Activated naive CD8-positive, alpha-beta T cell treated with anti-CD3 and anti-CD28 coated beads for 36 hours (primary cell): ENCODE measurements at regions not wholly inside any gene's neighbourhood (a gene's known extent, or its start where the extent isn't known, plus 50 kb on each side); places are given as distances from the start of the nearest gene placed in this dataset.
A peak's percentile ranks its signal among the peaks of the same experiment; 100 is the strongest.
"Not testable (repeated sequence)": the region's sequence is repeated elsewhere in the genome, so short reads cannot be mapped to it uniquely, and the experiment has no call there.

Experiments used
- DNase-seq: peaks from one replicate; pipeline ENCODE4 v3.0.0; 2021
- H3K27ac Mint-ChIP-seq: one replicate; pipeline ENCODE4 v1.8.0; 2022; ENCODE audit warnings: mild to moderate bottlenecking, moderate library complexity, mixed read lengths
- H3K27me3 Mint-ChIP-seq: one replicate; pipeline ENCODE4 v1.8.0; 2022; ENCODE audit warnings: mild to moderate bottlenecking, mixed read lengths
- H3K36me3 Mint-ChIP-seq: one replicate; pipeline ENCODE4 v1.8.0; 2021; ENCODE audit warnings: mild to moderate bottlenecking, mixed read lengths
- H3K4me1 Mint-ChIP-seq: one replicate; pipeline ENCODE4 v1.8.0; 2021; ENCODE audit warnings: mixed read lengths
- H3K4me3 Mint-ChIP-seq: one replicate; pipeline ENCODE4 v1.8.0; 2022; ENCODE audit warnings: mild to moderate bottlenecking, moderate library complexity, mixed read lengths
- H3K9me3 Mint-ChIP-seq: one replicate; pipeline ENCODE4 v1.8.0; 2022; ENCODE audit warnings: mixed read lengths

DNA sequence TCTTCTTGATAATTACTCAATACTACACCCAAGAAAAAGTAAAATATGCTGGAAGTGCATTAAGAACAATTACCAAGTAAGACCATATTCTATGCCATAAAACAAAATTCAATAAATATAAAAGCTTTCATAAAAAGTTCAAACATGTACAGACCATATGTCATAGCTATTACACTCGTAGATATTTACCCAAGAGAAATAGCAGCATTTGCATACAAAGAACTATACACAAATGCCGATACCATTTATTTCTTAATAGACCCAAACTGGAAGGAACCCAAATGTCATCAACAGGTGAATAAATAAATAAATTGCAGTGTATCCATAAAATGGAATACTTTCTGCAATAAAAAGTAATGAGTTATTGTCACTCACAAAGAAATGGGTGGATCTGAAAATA lies 78.3 kb upstream of the SLC16A7 start:
- Mint-ChIP-seq H3K36me3 (no peaks in the 10 kb centered on the region), H3K27ac (no peak overlapping the region), H3K27me3 (no peaks in the 10 kb centered on the region), H3K4me1 (peaks cover 6% of the 10 kb centered on the region), H3K9me3 (no peaks in the 10 kb centered on the region), H3K4me3 (no peak overlapping the region)
- DNase-seq: no peak

DNA sequence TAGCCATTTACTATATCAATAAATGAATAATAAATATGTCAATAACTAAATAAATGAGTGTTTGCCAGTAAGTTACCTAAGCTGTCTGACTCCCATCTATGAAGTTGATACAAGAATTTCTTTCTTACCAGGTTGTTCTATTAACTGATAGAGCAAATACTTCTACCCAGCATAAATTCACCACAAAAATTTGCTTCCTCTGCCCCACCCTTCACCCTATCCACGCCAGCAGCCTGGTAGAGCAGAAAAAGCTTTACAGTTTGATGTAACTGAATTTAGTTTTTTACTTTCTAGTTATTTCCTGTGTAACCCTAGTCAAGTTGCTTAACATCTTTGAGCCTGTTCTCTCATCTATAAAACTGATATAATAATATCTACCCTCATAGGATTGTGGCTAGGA lies 94.9 kb upstream of the SLC16A7 start:
- Mint-ChIP-seq H3K36me3 (no peaks in the 10 kb centered on the region), H3K4me3 (no peak overlapping the region), H3K27ac (no peak overlapping the region), H3K9me3 (peaks cover 2% of the 10 kb centered on the region), H3K27me3 (no peaks in the 10 kb centered on the region), H3K4me1 (peaks cover 20% of the 10 kb centered on the region)
- no peak for DNase-seq

- H3K36me3 Mint-ChIP-seq: no peaks in the 10 kb centered on the region
- H3K27me3 Mint-ChIP-seq: no peaks in the 10 kb centered on the region
- H3K4me3 Mint-ChIP-seq: no peak overlapping the region
- DNase-seq: no peak
- H3K27ac Mint-ChIP-seq: no peak overlapping the region
- H3K4me1 Mint-ChIP-seq: peaks cover 20% of the 10 kb centered on the region
- peaks cover 2% of the 10 kb centered on the region for H3K9me3 Mint-ChIP-seq
These were observed 95.5 kb upstream of the SLC16A7 start for GRCh38 chr12:59500335-59500734.

DNA sequence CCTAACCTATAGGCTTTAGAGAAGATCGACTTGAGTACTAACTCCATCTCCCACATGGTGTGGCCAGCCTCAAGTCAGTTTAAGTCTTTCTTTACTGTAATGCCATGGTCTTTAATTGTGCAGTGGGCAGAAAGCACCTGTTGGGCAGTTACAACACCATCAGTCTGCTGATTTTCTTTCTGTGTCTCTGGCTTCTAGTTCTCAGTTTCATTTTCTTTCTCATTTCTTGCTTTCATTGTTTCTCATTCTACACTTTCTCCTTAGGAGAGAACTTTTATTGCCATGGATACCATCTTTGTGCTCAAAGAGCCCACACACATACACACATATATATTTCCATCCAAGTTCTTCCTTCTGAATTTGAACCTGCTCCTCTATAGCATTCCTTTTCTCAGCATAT lies 96.1 kb upstream of the SLC16A7 start:
- no peak for DNase-seq
- Mint-ChIP-seq H3K27me3 (no peaks in the 10 kb centered on the region), H3K36me3 (no peaks in the 10 kb centered on the region), H3K9me3 (peaks cover 2% of the 10 kb centered on the region), H3K4me1 (peaks cover 20% of the 10 kb centered on the region), H3K27ac (no peak overlapping the region), H3K4me3 (no peak overlapping the region)

DNA sequence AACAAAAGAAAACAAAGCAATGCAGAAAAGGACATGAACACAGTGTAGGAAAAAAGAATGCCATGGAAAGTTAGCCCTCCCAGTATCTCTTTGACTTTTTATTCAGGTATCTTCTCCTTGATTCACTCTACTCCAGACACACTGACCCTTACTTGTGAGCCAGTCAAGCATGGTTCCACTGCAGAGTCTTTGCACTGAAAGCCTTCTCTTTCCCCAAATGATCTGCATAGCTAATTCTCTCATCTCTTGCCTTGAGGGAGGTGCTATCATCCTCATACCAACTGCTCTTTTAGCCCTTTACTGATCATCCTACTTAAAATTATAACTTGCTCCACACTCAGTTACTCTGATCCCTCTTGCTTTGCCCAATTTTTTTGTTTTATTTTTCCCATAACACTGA lies 101.2 kb upstream of the SLC16A7 start:
- H3K27ac Mint-ChIP-seq: no peak overlapping the region
- H3K4me1 Mint-ChIP-seq: peaks cover 3% of the 10 kb centered on the region
- H3K36me3 Mint-ChIP-seq: no peaks in the 10 kb centered on the region
- no peaks in the 10 kb centered on the region for H3K27me3 Mint-ChIP-seq
- H3K9me3 Mint-ChIP-seq: peaks cover 2% of the 10 kb centered on the region
- H3K4me3 Mint-ChIP-seq: no peak overlapping the region
- no peak for DNase-seq

DNA sequence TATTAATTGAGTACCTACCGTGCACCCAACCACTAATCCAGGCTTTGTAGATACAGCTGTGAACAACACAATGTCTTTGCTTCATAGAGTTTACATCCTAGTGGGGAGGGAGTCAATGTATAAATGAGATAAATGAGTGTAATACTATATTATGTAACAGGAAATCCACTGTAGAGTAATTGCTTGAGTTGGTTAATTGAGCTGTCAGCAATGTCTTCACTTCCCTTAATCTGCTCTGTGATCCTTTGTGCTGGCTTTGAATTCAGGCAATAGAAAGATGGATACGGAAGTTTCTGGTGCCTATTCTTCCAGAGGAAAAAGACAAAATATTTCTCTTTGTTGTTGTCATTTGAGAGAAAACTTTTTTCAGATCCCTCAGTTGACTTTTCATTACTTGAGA lies 104.0 kb upstream of the SLC16A7 start:
- H3K9me3 Mint-ChIP-seq: no peaks in the 10 kb centered on the region
- H3K27me3 Mint-ChIP-seq: no peaks in the 10 kb centered on the region
- DNase-seq: no peak

DNA sequence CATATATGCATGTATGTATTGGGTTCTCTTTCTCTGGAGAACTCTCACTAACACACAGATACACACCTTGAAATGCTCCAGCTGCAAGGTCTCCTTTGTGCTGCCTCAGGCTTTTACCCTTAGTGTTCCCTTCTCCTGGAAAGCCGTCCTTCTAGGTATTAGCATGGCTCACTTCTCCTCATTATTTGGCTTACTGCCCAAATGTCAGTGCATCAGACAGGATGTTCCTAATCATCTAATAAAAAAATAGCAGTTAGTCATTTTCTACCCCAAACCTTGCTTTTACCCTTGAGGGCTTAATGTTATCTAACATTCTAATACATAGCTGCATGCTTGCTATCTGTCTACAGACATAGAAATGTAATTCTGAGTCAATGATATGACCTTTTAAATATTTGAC lies 109.0 kb upstream of the SLC16A7 start:
- Mint-ChIP-seq H3K4me3 (no peak overlapping the region), H3K4me1 (no peaks in the 10 kb centered on the region), H3K27ac (no peak overlapping the region), H3K36me3 (no peaks in the 10 kb centered on the region), H3K9me3 (peaks cover 4% of the 10 kb centered on the region), H3K27me3 (no peaks in the 10 kb centered on the region)
- no peak for DNase-seq

More for the DNA sequence above, 104.0 kb upstream of the SLC16A7 start:
- no peaks in the 10 kb centered on the region for H3K4me1 Mint-ChIP-seq
- no peaks in the 10 kb centered on the region for H3K36me3 Mint-ChIP-seq
- H3K4me3 Mint-ChIP-seq: no peak overlapping the region
- no peak overlapping the region for H3K27ac Mint-ChIP-seq

GRCh38 chr12:59484575-59484974 lies 111.3 kb upstream of the SLC16A7 start:
- DNase-seq: no peak
- Mint-ChIP-seq H3K4me3 (no peak overlapping the region), H3K36me3 (no peaks in the 10 kb centered on the region), H3K9me3 (peaks cover 5% of the 10 kb centered on the region), H3K27ac (no peak overlapping the region), H3K4me1 (no peaks in the 10 kb centered on the region), H3K27me3 (no peaks in the 10 kb centered on the region)

- not testable (repeated sequence) for H3K4me1 Mint-ChIP-seq, DNase-seq, H3K27ac Mint-ChIP-seq, H3K4me3 Mint-ChIP-seq, H3K27me3 Mint-ChIP-seq, H3K36me3 Mint-ChIP-seq
- peaks cover 10% of the 10 kb centered on the region for H3K9me3 Mint-ChIP-seq
These were observed 121.6 kb upstream of the SLC16A7 start for GRCh38 chr12:59474236-59474635.

GRCh38 chr12:59472273-59472672 lies 123.6 kb upstream of the SLC16A7 start:
- peak; percentile 1 for DNase-seq
- H3K36me3 Mint-ChIP-seq: no peaks in the 10 kb centered on the region
- peaks cover 4% of the 10 kb centered on the region for H3K4me1 Mint-ChIP-seq
- H3K27me3 Mint-ChIP-seq: no peaks in the 10 kb centered on the region
- peaks cover 10% of the 10 kb centered on the region for H3K9me3 Mint-ChIP-seq
- H3K4me3 Mint-ChIP-seq: no peak overlapping the region
- no peak overlapping the region for H3K27ac Mint-ChIP-seq

- no peaks in the 10 kb centered on the region for H3K36me3 Mint-ChIP-seq
- no peak overlapping the region for H3K27ac Mint-ChIP-seq
- no peak for DNase-seq
- no peak overlapping the region for H3K4me3 Mint-ChIP-seq
- H3K9me3 Mint-ChIP-seq: no peaks in the 10 kb centered on the region
- no peaks in the 10 kb centered on the region for H3K27me3 Mint-ChIP-seq
- no peaks in the 10 kb centered on the region for H3K4me1 Mint-ChIP-seq
These were observed 135.7 kb upstream of the SLC16A7 start for GRCh38 chr12:59459966-59460660.

GRCh38 chr12:59453475-59453874 lies 142.4 kb upstream of the SLC16A7 start:
- H3K4me1 Mint-ChIP-seq: no peaks in the 10 kb centered on the region
- H3K4me3 Mint-ChIP-seq: no peak overlapping the region
- no peak for DNase-seq
- H3K27me3 Mint-ChIP-seq: no peaks in the 10 kb centered on the region
- no peaks in the 10 kb centered on the region for H3K9me3 Mint-ChIP-seq
- no peak overlapping the region for H3K27ac Mint-ChIP-seq
- H3K36me3 Mint-ChIP-seq: peaks cover 1% of the 10 kb centered on the region

- Mint-ChIP-seq H3K4me3 (no peak overlapping the region), H3K9me3 (no peaks in the 10 kb centered on the region), H3K4me1 (no peaks in the 10 kb centered on the region), H3K27ac (no peak overlapping the region), H3K27me3 (no peaks in the 10 kb centered on the region), H3K36me3 (peaks cover 1% of the 10 kb centered on the region)
- DNase-seq: no peak
These were observed 143.1 kb upstream of the SLC16A7 start for GRCh38 chr12:59452746-59453145.

GRCh38 chr12:59452259-59452658 lies 143.6 kb upstream of the SLC16A7 start:
- Mint-ChIP-seq H3K36me3 (peaks cover 1% of the 10 kb centered on the region), H3K9me3 (no peaks in the 10 kb centered on the region), H3K4me3 (no peak overlapping the region), H3K27me3 (no peaks in the 10 kb centered on the region), H3K27ac (no peak overlapping the region), H3K4me1 (no peaks in the 10 kb centered on the region)
- no peak for DNase-seq

DNA sequence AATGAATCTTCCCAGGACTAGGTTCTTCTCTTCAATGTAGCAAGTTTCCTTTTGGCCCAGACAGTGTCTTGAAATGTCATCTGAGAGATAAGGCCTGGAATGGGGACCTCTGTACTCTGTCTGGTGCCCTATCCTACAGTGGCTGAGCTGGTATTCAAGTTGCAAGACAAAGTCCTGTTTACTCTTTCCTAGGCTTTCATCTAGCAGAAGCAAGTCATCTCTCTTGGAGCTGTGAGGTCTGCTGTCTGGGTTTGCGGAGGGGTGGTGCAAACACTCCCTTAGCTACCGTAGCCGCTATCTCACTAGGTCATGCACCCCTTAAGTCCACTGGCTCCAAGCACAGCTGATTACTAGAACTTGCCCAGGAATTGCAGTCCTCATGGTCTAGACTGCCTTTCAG lies 149.7 kb upstream of the SLC16A7 start:
- peaks cover 13% of the 10 kb centered on the region for H3K9me3 Mint-ChIP-seq
- no peak overlapping the region for H3K27ac Mint-ChIP-seq
- H3K4me1 Mint-ChIP-seq: no peaks in the 10 kb centered on the region
- H3K36me3 Mint-ChIP-seq: peaks cover 3% of the 10 kb centered on the region
- no peaks in the 10 kb centered on the region for H3K27me3 Mint-ChIP-seq
- H3K4me3 Mint-ChIP-seq: no peak overlapping the region
- no peak for DNase-seq

- Mint-ChIP-seq H3K36me3 (peaks cover 3% of the 10 kb centered on the region), H3K9me3 (peaks cover 19% of the 10 kb centered on the region), H3K4me3 (no peak overlapping the region), H3K27me3 (no peaks in the 10 kb centered on the region), H3K4me1 (no peaks in the 10 kb centered on the region), H3K27ac (no peak overlapping the region)
- DNase-seq: no peak
These were observed 150.9 kb upstream of the SLC16A7 start for GRCh38 chr12:59444932-59445331.
